ENCODE measurements at regions not wholly inside any gene's neighbourhood (a gene's known extent, or its start where the extent isn't known, plus 50 kb on each side); places are given as distances from the start of the nearest gene placed in this dataset.
"Not testable (repeated sequence)": the region's sequence is repeated elsewhere in the genome, so short reads cannot be mapped to it uniquely, and the experiment has no call there.

- no peak for FAIRE-seq
- no peak for DNase-seq (ENCODE audit: insufficient read length, low spot score)
These were observed 120.5 kb upstream of the LMCD1 start for GRCh38 chr3:8380904-8381704.

- DNase-seq (ENCODE audit: insufficient read length, low spot score) (no peak), FAIRE-seq (no peak)
These were observed 115.6 kb upstream of the LMCD1 start for GRCh38 chr3:8385848-8386620.

GRCh38 chr3:8387571-8387970, 114.1 kb upstream of the LMCD1 start:
- FAIRE-seq = no peak

GRCh38 chr3:8399686-8400085, 101.9 kb upstream of the LMCD1 start:
- no peak for DNase-seq (ENCODE audit: insufficient read length, low spot score)
- no peak for FAIRE-seq

More at GRCh38 chr3:8387571-8387970, 114.1 kb upstream of the LMCD1 start:
- DNase-seq (ENCODE audit: insufficient read length, low spot score) = no peak

- no peak for FAIRE-seq
- DNase-seq (ENCODE audit: insufficient read length, low spot score) = no peak
These were observed 100.7 kb upstream of the LMCD1 start for GRCh38 chr3:8400911-8401310.

GRCh38 chr3:8403996-8404395, 97.6 kb upstream of the LMCD1 start:
- no peak for DNase-seq (ENCODE audit: insufficient read length, low spot score)
- no peak for FAIRE-seq

GRCh38 chr3:8405144-8405543, 96.5 kb upstream of the LMCD1 start:
- DNase-seq (ENCODE audit: insufficient read length, low spot score) = no peak
- no peak for FAIRE-seq

GRCh38 chr3:8406479-8406878, 95.1 kb upstream of the LMCD1 start:
- no peak for FAIRE-seq
- DNase-seq (ENCODE audit: insufficient read length, low spot score) = no peak

- no peak for DNase-seq (ENCODE audit: insufficient read length, low spot score)
- no peak for FAIRE-seq
These were observed 88.2 kb upstream of the LMCD1 start for GRCh38 chr3:8413337-8413926.

GRCh38 chr3:8416965-8417364, 84.7 kb upstream of the LMCD1 start:
- FAIRE-seq = no peak
- DNase-seq (ENCODE audit: insufficient read length, low spot score) = no peak

- FAIRE-seq = no peak
- no peak for DNase-seq (ENCODE audit: insufficient read length, low spot score)
These were observed 81.0 kb upstream of the LMCD1 start for GRCh38 chr3:8420612-8421011.

GRCh38 chr3:8421267-8421666, 80.4 kb upstream of the LMCD1 start:
- no peak for FAIRE-seq
- DNase-seq (ENCODE audit: insufficient read length, low spot score) = no peak

- no peak for DNase-seq (ENCODE audit: insufficient read length, low spot score)
These were observed 79.9 kb upstream of the LMCD1 start for GRCh38 chr3:8421711-8422110.

GRCh38 chr3:8423307-8423706, 78.3 kb upstream of the LMCD1 start:
- no peak for FAIRE-seq

More at GRCh38 chr3:8421711-8422110, 79.9 kb upstream of the LMCD1 start:
- no peak for FAIRE-seq

GRCh38 chr3:8424281-8424680, 77.3 kb upstream of the LMCD1 start:
- DNase-seq (ENCODE audit: insufficient read length, low spot score) (no peak), FAIRE-seq (no peak)

More at GRCh38 chr3:8423307-8423706, 78.3 kb upstream of the LMCD1 start:
- no peak for DNase-seq (ENCODE audit: insufficient read length, low spot score)

- no peak for DNase-seq (ENCODE audit: insufficient read length, low spot score)
- no peak for FAIRE-seq
These were observed 64.8 kb upstream of the LMCD1 start for GRCh38 chr3:8436661-8437287.

GRCh38 chr3:8438507-8439079, 63.0 kb upstream of the LMCD1 start:
- no peak for FAIRE-seq
- DNase-seq (ENCODE audit: insufficient read length, low spot score) = no peak

- FAIRE-seq; DNase-seq (ENCODE audit: insufficient read length, low spot score): not testable (repeated sequence)
These were observed 61.5 kb upstream of the LMCD1 start for GRCh38 chr3:8440142-8440541.

GRCh38 chr3:8441969-8442559, 59.6 kb upstream of the LMCD1 start:
- FAIRE-seq = no peak
- peak; percentile 61 for DNase-seq (ENCODE audit: insufficient read length, low spot score)

GRCh38 chr3:8442993-8443650, 58.5 kb upstream of the LMCD1 start:
- FAIRE-seq (no peak), DNase-seq (ENCODE audit: insufficient read length, low spot score) (no peak)
